NB4 (cell line): ENCODE measurements at regions not wholly inside any gene's neighbourhood (a gene's known extent, or its start where the extent isn't known, plus 50 kb on each side); places are given as distances from the start of the nearest gene placed in this dataset.

Source experiments
- CTCF ChIP-seq: IDR thresholded peaks from one replicate; pipeline ENCODE4 v1.5.1; 2012; ENCODE audit warnings: low read depth, low read length
- MAX ChIP-seq: IDR thresholded peaks from 2 replicates; pipeline ENCODE4 v1.6.1; 2011; ENCODE audit warnings: low read depth, low read length
- MYC ChIP-seq: IDR thresholded peaks from 2 replicates; pipeline ENCODE4 v1.6.1; 2011; ENCODE audit warnings: low read depth, low read length
- POLR2A ChIP-seq: IDR thresholded peaks from 2 replicates; pipeline ENCODE4 v1.6.1; 2011; ENCODE audit warnings: mild to moderate bottlenecking; ENCODE audit not compliant: insufficient read length; ENCODE audit errors: extremely low read depth

- TF ChIP-seq CTCF (no peak), POLR2A (no peak), MAX (no peak), MYC (no peak)
Measured at GRCh38 chr18:63061303-63061702, 258.3 kb downstream of the BCL2 start.
